Hindlimb muscle (tissue), 1 donor: ENCODE measurements at regions not wholly inside any gene's neighbourhood (a gene's known extent, or its start where the extent isn't known, plus 50 kb on each side); places are given as distances from the start of the nearest gene placed in this dataset.
"Not testable (repeated sequence)": the region's sequence is repeated elsewhere in the genome, so short reads cannot be mapped to it uniquely, and the experiment has no call there.

Source experiments
- DNase-seq: peaks from one replicate; pipeline ENCODE4 v3.0.0-alpha.2; 2013

DNA sequence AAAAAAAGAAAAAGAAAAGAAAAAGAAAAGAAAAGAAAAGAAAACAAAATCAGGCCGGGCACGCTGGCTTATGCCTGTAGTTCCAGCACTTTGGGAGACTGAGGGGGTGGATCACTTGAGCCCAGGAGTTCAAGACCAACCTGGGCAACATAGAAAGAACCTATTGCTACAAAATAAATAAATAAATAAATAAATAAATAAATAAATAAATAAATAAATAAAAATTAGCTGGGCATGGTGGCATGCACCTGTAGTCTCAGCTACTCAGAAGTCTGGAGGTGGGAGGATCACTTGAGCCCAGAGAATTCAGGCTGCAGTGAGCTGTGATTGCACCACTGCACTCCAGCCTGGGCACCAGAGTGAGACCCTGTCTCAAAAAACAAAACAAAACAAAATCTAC lies 809.7 kb upstream of the AUTS2 start:
- DNase-seq: not testable (repeated sequence)

DNA sequence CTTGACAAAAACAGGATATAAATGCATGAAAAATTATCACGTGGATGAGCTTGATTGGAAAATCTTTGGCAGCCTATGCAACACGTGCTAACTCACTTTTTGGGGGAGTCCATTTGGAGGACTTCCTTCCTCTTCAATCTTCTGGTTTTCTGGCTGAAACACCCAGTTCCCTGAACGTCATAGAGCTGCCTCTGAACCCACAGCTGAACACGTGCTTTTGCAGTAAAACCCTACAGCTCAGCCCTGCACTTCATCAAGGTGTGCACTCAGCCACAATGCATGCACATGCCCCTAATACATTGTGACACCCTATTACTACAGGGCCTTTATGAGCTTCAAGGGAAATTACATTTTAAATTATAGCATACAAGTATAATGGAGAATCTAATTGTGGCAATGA lies 808.7 kb upstream of the AUTS2 start:
- no peak for DNase-seq

DNA sequence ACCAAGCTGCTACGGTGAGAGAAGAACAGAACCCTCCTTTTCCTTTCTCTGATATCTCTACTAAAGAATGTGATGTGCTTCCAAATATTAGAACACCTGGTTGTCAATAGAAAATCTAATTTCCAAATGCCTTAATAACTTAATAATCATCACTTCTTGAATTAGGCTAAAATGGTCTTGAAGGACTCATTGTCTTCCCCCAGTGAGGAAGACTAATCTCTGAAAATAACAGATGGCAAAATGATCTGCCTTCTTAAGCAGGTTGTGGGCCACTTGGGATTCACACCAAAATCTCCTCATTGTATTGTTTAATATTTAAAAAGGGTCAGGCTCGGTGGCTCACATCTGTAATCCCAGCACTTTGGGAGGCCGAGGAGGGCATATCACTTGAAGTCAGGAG lies 805.9 kb upstream of the AUTS2 start:
- no peak for DNase-seq

DNA sequence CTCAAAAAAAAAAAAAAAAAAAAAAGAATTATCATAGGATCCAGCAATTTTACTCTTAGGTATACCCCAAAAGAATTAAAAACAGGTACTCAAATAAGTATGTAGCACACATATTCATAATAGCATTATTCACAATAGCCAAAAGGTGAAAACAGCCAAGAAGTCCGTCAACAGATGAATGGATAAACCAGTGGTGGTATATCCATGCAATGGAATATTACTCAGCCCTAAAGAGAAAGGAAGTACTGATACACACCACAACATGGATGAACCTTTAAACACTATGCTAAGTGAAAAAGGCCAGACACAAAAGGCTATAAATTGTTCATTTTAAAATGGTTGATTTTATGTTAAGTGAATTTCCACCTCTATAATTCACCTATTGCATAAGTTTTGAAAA lies 804.8 kb upstream of the AUTS2 start:
- DNase-seq: no peak

DNA sequence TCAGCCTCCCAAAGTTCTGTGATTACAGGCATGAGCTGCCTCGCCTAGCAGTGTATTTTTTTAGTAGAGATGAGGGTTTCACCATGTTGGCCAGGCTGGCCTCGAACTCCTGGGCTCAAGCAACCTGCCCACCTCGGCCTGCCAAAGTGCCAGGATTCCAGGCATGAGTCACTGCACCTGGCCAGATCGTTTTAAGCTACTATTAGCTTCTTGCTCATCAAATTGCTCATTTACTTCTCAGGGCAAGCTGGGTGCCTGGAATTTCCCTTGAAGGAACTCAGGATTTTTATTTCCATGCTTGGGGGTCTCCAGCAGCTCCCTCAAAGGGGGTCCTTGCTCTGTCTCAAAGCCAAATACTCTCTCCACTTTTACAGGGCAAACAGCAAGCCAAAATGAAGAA lies 798.0 kb upstream of the AUTS2 start:
- DNase-seq: no peak

DNA sequence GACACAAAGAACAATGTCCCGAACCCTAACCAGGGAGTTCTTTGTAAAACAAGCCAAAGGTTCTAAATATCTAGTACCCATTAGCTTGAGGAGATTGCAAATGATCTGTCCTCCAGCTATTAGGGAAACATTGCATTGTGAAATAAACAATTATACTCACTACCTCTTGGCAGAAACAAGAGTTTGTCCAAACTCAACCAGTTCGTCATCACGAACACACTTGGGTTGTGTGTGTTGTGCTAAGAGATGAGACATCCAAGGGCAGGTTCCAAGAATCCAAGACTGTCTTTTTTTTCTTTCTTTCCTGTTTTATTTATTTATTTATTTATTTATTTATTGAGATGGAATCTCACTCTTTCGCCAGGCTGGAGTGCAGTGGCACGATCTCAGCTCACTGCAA lies 793.1 kb upstream of the AUTS2 start:
- DNase-seq: no peak

DNA sequence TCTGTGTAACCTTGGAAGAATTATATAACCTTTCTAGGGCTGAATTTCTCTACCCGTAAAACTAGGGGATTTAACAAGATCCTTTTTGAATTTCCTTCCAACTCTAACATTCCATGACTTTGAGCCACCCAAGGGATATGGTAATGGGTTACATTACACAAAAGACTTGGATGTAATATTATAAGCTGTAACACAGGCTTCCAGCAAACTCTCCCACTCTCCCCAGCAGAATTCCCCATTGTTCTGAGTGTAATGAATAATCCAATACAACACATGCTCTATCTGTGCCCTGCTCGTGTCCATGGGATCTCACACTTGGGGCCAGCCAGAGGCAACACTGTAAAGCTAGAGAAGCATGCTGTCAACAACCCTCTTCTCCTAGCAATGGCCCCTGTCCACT lies 790.6 kb upstream of the AUTS2 start:
- no peak for DNase-seq

DNA sequence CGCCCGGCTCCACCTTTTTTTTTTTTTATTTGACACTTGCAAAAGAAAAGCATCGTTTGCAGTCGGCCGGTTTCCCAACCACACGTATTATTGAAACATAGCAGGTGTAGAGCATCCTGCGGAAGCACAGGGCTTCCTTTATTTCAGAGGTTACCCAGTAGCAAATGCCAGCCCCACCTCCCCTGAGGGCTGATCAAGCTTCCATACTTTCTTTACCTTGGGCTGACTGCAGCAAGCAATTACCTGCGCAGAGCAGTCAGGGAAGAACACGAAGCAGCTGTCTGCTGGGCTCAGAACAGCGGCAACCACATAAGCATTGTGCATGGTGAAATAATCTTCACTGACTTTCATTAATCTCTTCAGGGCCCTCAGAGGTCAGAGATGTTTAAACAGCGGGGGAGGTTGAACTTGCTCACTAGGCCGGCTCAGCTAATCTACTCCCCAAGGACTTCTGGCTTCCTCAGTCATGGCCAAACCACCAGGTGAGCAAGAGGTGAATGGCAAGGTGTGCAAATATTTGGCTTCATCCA lies 784.7 kb upstream of the AUTS2 start:
- DNase-seq: no peak

DNA sequence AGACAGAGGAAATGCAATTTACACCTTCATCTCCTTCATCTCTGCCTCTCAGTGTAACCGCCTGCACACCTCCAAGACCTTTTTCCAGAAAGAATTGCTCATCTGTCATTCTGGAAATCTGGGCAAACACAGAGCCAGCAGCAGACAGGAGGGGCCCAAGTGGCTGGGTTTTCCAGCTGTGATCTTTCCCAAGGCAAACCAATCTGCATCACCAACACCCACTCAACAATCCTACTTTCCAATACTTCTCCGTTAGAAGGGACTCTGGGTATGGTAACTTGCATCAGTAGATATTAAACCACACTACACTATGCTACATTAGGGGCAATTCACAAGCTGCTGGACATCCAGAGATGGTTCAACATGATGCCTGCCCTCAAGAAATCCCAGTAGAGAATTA lies 781.8 kb upstream of the AUTS2 start:
- no peak for DNase-seq

DNA sequence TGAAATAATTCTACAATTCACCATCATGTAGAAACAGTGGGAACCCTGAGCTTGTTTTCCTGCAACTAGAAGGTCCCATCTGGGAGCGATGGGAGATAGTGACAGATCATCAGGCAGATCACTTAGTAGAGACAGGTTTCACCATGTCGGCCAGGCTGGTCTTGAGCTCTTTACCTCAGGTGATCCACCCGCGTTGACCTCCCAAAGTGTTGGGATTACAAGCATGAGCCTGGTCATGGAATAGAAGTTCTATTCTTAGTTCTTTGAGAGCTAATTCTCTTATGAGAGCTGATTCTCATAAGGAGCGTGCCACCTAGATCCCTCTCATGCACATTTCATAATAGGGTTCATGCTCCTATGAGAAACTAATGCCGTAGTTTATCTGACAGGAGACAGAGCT lies 778.0 kb upstream of the AUTS2 start:
- no peak for DNase-seq

DNA sequence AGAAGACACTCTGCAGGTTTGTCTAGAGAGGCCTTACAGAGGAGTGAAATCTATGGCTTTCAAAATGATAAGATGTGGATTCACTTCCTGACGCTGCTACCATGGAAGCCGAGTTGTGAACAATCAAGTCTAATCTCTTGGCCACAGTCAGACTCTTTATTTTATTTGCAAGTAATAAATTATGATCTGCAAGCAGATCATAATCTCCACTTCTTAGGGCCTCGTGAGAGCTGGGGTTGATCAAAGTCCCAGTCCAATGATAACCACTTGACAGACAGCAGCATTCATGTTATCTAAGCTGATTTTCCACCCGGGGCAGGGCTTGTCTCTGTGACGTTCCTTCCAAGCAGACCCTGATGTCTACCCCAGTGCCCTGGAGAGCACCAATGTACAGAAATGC lies 776.4 kb upstream of the AUTS2 start:
- DNase-seq: no peak

DNA sequence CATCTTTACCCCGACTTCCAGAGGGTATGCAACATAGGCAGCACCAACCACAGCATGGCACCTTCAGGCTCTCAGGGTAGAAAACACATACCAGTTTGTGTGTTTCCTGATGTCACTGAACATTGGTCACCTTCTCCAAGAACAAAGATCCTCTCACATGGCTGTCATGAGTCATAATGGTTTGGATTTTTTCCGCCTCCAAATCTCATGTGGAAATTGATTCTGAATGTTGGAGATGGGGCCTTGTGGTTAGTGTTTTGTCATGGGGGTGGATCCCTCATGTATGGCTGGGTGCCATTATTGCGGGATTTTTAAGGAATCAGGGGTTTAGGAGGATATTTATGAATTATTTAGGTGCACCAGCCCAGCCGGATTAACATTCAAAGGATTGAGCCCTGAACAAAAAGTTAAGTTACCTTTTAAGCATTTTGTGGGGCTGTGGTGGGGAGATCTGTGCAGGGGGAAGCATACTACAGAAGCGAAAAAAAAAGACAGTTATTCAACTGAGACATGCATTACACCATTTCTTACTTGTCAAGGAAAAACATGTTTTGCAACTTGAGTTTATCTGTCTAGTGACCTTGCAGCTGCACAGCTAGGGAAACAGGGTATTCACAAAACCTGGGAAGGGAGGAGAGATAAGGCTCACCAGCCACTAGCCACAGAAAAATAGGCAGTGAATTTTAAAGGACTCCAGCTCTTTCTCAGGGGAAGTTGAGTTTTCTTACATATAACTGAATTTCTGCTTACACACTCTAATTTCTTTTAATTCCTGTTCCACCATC lies 774.1 kb upstream of the AUTS2 start:
- DNase-seq: no peak

DNA sequence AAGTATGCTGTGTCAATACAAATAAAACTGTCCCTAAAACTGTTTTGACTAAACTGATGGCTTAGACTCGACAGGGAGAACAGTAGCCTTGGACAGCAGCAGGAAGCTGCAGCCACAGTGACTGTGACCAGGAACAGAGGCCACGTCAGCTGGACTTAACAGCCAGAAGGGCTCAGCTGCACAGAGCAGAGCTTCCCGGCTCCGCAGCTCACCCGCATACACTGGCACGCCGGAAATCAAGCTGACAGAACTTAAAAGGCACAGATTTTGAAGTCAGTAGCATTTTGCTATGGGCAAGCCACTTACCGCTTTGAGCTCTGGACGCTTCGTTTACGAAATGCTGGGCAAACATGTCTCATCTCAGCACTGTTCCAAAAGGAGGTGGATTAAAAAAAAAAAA lies 769.7 kb upstream of the AUTS2 start:
- no peak for DNase-seq

DNA sequence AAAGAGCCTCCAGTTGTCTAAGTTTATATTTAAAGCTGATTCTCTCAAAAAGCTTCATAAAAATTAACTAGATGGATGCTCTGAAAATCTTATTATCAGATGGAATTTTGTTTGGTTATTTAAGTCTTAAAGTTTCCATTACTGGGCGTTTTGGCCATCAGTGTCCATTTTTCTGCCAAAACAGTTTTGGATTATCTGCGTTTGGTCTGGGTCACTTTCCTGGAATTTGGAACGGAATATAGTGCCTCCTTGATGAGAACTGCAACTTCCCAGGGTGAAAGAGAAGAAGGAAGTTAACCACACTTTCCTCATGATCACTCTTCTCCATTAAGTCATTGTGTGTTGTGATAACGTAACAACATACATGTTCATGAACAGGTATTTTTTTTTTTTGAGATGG lies 764.9 kb upstream of the AUTS2 start:
- peak; percentile 56 for DNase-seq

DNA sequence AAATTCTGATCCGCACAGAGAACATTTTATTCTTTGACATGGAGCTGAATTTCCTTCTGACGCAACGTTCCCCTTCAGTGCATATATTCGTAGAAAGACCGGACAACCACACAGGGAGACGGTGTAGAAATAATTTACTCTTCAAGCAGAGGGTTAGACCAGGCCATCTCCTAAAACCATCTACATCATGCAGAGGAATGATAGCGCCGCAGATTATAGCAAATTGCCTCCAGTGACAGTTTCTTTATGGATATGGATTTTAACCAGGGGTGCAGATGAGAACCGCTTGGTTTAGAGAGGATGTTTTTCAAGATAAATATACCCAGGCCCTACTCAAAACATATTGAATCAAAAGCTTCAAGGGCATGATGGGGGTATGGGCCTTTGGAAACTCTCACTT lies 759.3 kb upstream of the AUTS2 start:
- DNase-seq: no peak

DNA sequence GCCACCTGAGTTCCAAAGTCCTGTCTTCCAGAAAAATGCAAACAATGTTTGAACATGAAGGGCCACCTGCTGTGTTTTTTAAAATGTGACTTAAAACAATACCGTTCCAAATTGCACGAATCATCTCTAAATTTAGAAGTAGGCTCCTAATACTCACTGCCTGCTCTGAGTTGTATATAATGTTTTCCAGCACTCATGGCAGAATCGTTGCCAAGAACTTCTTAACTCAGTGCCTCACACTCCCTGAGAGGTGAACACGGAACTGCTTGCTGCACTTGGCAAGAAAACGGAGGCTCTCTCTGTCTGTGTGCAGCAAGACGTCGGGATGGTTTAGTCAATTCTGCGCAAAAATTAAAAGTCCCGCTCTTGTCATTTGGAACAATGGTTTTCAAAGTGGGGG lies 757.3 kb upstream of the AUTS2 start:
- DNase-seq: peak; percentile 59

DNA sequence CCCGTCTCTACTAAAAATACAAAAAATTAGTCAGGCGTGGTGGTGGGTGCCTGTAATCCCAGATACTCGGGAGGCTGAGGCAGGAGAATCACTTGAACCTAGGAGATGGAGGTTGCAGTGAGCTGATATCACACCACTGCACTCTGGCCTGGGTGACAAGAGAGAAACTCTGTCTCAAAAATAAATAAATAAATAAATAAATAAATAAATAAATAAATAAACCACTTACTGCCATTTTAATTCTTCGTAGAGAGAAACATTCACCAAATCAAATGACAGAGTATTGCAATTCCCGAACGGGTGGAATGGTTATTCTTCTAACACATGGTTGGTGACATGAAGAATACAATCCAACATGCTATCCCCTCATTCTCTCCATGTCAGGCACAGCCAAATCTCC lies 754.3 kb upstream of the AUTS2 start:
- DNase-seq: not testable (repeated sequence)

DNA sequence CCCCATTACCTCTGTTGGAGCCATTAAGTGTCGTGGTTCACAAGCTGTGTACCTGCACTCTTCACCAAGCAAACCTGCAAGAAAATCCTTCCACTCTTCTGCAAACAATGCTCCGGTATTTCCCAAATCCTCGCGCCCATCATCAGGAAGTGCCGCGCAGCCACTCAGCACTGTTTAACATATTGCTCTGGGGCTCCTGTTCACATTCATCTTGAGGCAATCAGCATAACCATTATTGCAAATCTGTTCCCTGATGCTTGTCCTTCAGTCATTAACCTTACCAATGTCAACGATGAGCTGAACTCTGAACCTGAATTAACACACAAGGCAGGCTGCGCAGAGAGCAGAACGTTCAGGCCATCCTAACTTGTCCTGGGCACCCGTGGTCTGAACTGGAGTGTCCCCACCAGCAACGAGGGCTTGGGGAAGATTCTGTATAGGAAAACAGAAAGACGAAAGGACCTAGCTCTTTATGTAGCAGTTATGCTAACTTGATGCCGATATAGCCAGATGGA lies 751.4 kb upstream of the AUTS2 start:
- DNase-seq: no peak

DNA sequence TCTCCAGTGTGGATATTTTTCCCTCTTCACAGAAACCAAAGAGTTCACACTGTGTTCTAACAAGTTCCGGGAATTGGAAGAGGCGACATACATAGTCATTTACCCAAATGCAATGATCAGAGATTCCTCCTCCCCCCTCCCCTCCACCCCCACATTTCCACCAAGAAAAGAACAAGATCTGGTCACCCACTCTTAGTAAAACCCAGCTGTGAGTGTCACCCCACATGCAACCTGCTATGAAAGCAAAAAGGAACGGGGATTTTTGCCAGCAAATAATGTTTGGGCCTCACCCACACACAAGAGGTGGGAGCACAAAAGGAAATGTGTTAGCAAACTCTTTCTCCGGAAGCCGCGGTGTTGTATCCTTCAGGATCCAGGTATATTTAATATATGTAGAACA lies 745.0 kb upstream of the AUTS2 start:
- DNase-seq: no peak

DNA sequence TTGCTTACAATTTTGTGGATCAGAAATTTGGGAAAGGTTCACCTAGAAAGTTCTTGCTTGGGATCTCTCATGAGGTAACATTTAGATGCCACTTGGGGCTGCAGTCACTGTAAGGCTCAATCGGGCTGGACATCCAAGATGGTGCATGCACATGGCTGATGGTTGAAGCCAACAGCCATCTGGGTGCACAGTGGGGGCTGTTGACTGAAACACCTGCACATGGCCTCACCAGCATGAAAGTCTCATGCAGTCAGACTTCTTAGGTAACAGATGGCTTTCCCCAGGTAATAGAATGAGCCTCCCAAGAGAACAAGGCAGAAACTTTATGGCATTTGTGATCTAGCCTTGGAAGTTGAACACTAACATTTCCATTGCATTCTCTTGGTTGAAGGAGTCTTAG lies 740.7 kb upstream of the AUTS2 start:
- no peak for DNase-seq

DNA sequence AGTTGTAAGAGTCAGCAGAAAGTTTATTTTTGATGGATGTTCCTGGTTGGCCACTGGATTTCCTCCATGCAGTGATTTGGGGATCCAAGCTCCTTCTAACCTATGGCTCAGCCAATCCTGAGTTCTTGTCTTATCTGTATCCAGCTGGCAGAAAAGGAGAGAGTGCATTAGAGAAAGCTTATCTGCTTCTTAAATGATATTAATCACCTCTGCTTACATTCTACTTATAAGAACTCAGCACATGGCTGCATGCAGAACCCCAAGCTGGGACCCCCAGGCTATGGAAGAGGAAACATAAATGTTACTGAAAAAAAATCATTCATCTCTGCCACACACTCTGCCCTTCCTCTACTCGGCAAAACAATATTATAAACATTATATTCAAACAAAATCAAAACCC lies 739.8 kb upstream of the AUTS2 start:
- DNase-seq: no peak

DNA sequence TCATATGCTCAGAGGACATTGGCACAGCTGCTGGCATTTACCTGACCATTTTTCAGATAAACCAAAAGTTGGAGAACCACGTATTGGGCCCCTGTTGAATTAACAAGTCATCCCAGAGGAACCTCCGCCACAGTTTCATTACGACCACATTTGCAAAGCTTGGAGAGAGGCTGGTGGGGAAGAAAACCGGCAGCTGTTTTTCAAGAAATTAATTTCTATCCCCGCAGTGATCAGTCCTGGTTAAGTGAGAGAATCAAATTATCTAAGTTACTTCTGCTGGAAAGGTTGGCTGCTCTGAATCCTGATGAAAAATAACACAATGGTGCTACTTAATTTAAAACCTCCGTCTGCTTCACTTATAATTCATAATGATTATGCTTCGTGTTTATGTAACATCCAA lies 737.1 kb upstream of the AUTS2 start:
- DNase-seq: no peak

DNA sequence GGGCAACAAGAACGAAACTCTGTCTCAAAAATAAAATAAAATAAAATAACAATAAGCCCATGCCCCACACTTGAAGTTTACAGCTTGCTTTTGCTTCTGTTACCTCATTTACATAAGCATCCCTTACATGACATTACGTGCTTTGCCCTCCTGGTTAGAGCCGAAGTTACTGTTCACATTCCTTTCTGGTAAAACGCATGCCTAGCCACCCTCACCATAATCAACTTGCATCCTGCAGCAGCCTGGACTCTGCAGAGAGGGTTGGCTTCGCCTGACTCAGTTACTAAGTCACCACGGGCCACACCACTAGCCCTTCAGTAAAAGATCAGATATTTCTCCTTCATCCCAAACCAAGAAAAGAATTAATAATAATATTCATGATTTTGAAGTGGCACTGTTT lies 736.0 kb upstream of the AUTS2 start:
- DNase-seq: no peak

DNA sequence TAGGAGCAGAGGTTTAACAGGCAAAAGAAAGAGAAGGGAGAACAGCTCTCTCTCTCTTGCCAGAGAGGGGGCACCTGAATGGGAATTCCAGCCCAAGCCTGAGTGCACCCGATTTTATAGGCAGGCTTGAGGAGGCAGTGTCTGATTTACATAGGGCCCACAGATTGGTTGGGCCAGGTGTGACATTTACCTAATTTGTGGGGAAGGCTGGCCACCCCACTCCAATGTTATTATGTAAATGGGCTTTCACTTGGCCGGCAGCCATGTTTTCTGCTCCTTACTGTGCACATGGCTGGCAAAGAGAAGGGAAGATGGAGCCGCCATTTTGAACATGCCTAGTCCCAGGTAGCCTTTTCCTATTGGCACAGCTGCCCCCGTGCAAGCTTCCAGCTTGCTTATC lies 735.5 kb upstream of the AUTS2 start:
- DNase-seq: no peak
